ENCODE measurements at regions not wholly inside any gene's neighbourhood (a gene's known extent, or its start where the extent isn't known, plus 50 kb on each side); places are given as distances from the start of the nearest gene placed in this dataset.

- intact Hi-C loops (cut with DNase I): no loop called here
These were observed 197.1 kb upstream of the TLE3 start for GRCh38 chr15:70294731-70295305.

DNA sequence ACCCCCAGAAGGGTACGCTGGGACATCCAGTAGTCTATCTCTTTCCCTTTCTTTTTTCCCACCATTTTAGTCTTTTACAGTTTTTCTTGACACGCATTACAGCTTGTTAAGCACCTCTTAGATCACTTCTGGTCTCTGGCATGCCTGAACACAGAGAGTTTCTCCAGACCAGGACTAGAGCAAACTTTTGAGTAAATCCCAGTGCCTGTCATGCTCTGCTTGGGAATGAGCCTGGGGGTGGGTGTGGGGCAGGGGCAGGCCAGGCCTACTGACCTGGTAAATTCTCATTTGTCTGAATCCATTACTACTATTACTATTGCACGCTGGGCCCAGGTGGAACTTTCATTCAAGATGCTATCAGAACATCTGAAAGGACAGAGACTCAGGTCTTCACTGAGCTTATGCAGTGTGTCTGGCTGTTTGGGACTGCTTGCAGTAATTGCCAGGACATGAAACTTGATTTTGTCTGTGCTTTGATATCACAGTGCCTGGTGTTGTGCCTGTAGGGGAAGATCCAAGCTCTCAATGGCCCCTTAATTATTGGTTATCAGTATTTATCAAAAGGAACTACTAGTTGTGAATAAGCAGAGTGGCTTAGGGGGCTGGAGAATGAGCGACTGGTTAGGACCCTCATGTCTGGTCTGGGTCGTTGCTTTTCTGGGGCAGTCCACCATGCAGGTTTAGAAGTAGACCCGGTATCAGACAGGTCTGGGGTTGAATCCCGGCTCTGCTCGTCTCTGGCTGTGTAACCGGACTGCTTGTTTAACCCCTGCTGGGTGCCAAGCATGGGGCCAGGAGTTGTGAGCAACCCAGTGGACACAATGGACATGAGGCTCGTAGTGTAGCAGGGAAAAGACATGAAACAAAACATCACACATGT, 196.1 kb upstream of the TLE3 start:
- H3K27me3 ChIP-seq: no peaks in the 10 kb centered on the region
- no peak for DNase-seq
- intact Hi-C loops (cut with DNase I): no loop called here
- H3K9me3 ChIP-seq: no peaks in the 10 kb centered on the region
- ATAC-seq: no peak
- H3K36me3 ChIP-seq: no peaks in the 10 kb centered on the region
- TF ChIP-seq, protein P1, sequence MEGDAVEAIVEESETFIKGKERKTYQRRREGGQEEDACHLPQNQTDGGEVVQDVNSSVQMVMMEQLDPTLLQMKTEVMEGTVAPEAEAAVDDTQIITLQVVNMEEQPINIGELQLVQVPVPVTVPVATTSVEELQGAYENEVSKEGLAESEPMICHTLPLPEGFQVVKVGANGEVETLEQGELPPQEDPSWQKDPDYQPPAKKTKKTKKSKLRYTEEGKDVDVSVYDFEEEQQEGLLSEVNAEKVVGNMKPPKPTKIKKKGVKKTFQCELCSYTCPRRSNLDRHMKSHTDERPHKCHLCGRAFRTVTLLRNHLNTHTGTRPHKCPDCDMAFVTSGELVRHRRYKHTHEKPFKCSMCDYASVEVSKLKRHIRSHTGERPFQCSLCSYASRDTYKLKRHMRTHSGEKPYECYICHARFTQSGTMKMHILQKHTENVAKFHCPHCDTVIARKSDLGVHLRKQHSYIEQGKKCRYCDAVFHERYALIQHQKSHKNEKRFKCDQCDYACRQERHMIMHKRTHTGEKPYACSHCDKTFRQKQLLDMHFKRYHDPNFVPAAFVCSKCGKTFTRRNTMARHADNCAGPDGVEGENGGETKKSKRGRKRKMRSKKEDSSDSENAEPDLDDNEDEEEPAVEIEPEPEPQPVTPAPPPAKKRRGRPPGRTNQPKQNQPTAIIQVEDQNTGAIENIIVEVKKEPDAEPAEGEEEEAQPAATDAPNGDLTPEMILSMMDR (IDR thresholded peaks at IDR 0.05): no peak
- no peak overlapping the region for H3K4me3 ChIP-seq
- H3K4me1 ChIP-seq: peaks cover 0 to 4% of the 10 kb centered on the region in 2 donors
- no peak overlapping the region for H3K27ac ChIP-seq

More at GRCh38 chr15:70294731-70295305, 197.1 kb upstream of the TLE3 start:
- ATAC-seq (no peak), DNase-seq (no peak)
- TF ChIP-seq, protein P1 (IDR thresholded peaks at IDR 0.05): no peak
- Histone ChIP-seq H3K36me3 (no peaks in the 10 kb centered on the region), H3K4me3 (no peak overlapping the region), H3K4me1 (peaks cover 0 to 2% of the 10 kb centered on the region in 2 donors), H3K9me3 (no peaks in the 10 kb centered on the region), H3K27ac (no peak overlapping the region), H3K27me3 (no peaks in the 10 kb centered on the region)

DNA sequence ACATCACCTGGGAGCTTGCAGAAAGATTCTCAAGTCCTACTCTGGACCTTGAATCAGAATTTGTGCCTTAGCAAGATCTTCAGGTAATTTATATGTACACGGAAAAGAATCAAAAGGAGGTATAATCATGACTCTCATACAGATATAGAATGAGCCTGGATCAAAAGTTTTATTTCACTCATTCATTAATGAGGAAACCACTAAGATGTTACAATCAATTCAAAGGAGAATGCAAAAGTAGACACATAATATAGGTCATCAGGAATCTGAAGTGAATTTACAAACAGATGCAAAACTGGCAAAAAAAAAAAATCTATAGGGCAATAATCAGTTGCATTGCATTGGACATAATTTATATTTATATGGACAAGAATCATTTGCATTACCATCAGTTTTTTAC, 195.4 kb upstream of the TLE3 start:
- no peak overlapping the region for H3K4me3 ChIP-seq
- no peaks in the 10 kb centered on the region for H3K27me3 ChIP-seq
- no peaks in the 10 kb centered on the region for H3K36me3 ChIP-seq
- TF ChIP-seq, protein P1 (IDR thresholded peaks at IDR 0.05): no peak
- H3K27ac ChIP-seq: no peak overlapping the region
- ATAC-seq: no peak
- peaks cover 0 to 4% of the 10 kb centered on the region in 2 donors for H3K4me1 ChIP-seq
- intact Hi-C loops (cut with DNase I): no loop called here
- H3K9me3 ChIP-seq: no peaks in the 10 kb centered on the region
- no peak for DNase-seq

GRCh38 chr15:70292076-70292760, 194.5 kb upstream of the TLE3 start:
- no peak for DNase-seq
- ATAC-seq: no peak
- intact Hi-C loops (cut with DNase I): no loop called here
- Histone ChIP-seq H3K9me3 (no peaks in the 10 kb centered on the region), H3K4me1 (peaks cover 0 to 4% of the 10 kb centered on the region in 2 donors), H3K27me3 (no peaks in the 10 kb centered on the region), H3K4me3 (no peak overlapping the region), H3K27ac (no peak overlapping the region), H3K36me3 (no peaks in the 10 kb centered on the region)
- TF ChIP-seq, protein P1 (IDR thresholded peaks at IDR 0.05): no peak
